Activated naive CD4-positive, alpha-beta T cell treated with anti-CD3 and anti-CD28 coated beads, Interleukin-2, amount 50 U/mL, for 72 hours (primary cell): ENCODE measurements at regions not wholly inside any gene's neighbourhood (a gene's known extent, or its start where the extent isn't known, plus 50 kb on each side); places are given as distances from the start of the nearest gene placed in this dataset.
"Not testable (repeated sequence)": the region's sequence is repeated elsewhere in the genome, so short reads cannot be mapped to it uniquely, and the experiment has no call there.

Source experiments
- ATAC-seq, 2 donors: fragments of 150-1000 bp; cut with Tn5 transposase; 2 replicates each; pipeline ENCODE4 v1.10.0; 2021; ENCODE audit warnings: mild to moderate bottlenecking in 2 of 2, moderate library complexity in 2 of 2
- DNase-seq, 2 donors: peaks; one replicate each; pipeline ENCODE4 v3.0.0; 2021 to 2022; ENCODE audit warnings: low spot score in 2 of 2
- H3K27ac Mint-ChIP-seq, 2 donors: one replicate each; pipeline ENCODE4 v1.8.0; 2022; ENCODE audit warnings: mild to moderate bottlenecking in 2 of 2, mixed read lengths in 2 of 2
- H3K36me3 Mint-ChIP-seq, 2 donors: one replicate each; pipeline ENCODE4 v1.8.0; 2022; ENCODE audit warnings: mixed read lengths in 2 of 2
- H3K9me3 Mint-ChIP-seq, 2 donors: one replicate each; pipeline ENCODE4 v1.8.0; 2022; ENCODE audit warnings: mixed read lengths in 2 of 2

GRCh38 chr16:29114989-29115801, 130.3 kb downstream of the LAT start:
- not testable (repeated sequence) for H3K9me3 Mint-ChIP-seq
- ATAC-seq, result peak; percentile 69
- peaks cover 24 to 41% of the 10 kb centered on the region in 2 donors for H3K36me3 Mint-ChIP-seq
- DNase-seq, result peak; percentile 51 to 68
- peak overlapping the region; percentile 82 to 94 for H3K27ac Mint-ChIP-seq

- peaks cover 24 to 41% of the 10 kb centered on the region in 2 donors for H3K36me3 Mint-ChIP-seq
- DNase-seq, result no peak
- ATAC-seq, result peak in 1 of 2 donors; percentile 21
- H3K9me3 Mint-ChIP-seq, result no peaks in the 10 kb centered on the region
- peak overlapping the region; percentile 82 to 94 for H3K27ac Mint-ChIP-seq
Measured at GRCh38 chr16:29114574-29114973, 129.7 kb downstream of the LAT start.

- not testable (repeated sequence) for H3K27ac Mint-ChIP-seq, H3K9me3 Mint-ChIP-seq, DNase-seq
- peak in 1 of 2 donors; percentile 19 for ATAC-seq
- peaks cover 23 to 41% of the 10 kb centered on the region in 2 donors for H3K36me3 Mint-ChIP-seq
Measured at GRCh38 chr16:29113446-29113845, 128.6 kb downstream of the LAT start.

GRCh38 chr16:29112755-29113347, 128.0 kb downstream of the LAT start:
- DNase-seq (no peak), ATAC-seq (no peak)
- H3K36me3 Mint-ChIP-seq, result peaks cover 19 to 36% of the 10 kb centered on the region in 2 donors
- no peak overlapping the region for H3K27ac Mint-ChIP-seq
- no peaks in the 10 kb centered on the region for H3K9me3 Mint-ChIP-seq

GRCh38 chr16:29111901-29112680, 127.2 kb downstream of the LAT start:
- H3K9me3 Mint-ChIP-seq, DNase-seq, ATAC-seq: not testable (repeated sequence)
- peak overlapping the region in 1 of 2 donors; percentile 13 for H3K27ac Mint-ChIP-seq
- peaks cover 19 to 35% of the 10 kb centered on the region in 2 donors for H3K36me3 Mint-ChIP-seq

- Mint-ChIP-seq H3K36me3 (peaks cover 12 to 28% of the 10 kb centered on the region in 2 donors), H3K27ac (no peak overlapping the region), H3K9me3 (no peaks in the 10 kb centered on the region)
- ATAC-seq (no peak), DNase-seq (no peak)
Measured at GRCh38 chr16:29111421-29111820, 126.6 kb downstream of the LAT start.

- not testable (repeated sequence) for H3K36me3 Mint-ChIP-seq, H3K27ac Mint-ChIP-seq, H3K9me3 Mint-ChIP-seq, DNase-seq, ATAC-seq
Measured at GRCh38 chr16:29108625-29109169, 123.8 kb downstream of the LAT start.

- Mint-ChIP-seq H3K27ac (no peak overlapping the region), H3K9me3 (no peaks in the 10 kb centered on the region), H3K36me3 (no peaks in the 10 kb centered on the region)
- ATAC-seq (no peak), DNase-seq (no peak)
Measured at GRCh38 chr16:29107299-29107698, 122.4 kb downstream of the LAT start.

- not testable (repeated sequence) for H3K9me3 Mint-ChIP-seq
- peak in 1 of 2 donors; percentile 20 for ATAC-seq
Measured at GRCh38 chr16:29106259-29106908, 121.5 kb downstream of the LAT start.

GRCh38 chr16:29104600-29104999, 119.7 kb downstream of the LAT start:
- DNase-seq, H3K9me3 Mint-ChIP-seq, H3K36me3 Mint-ChIP-seq, ATAC-seq, H3K27ac Mint-ChIP-seq: not testable (repeated sequence)

More at GRCh38 chr16:29106259-29106908, 121.5 kb downstream of the LAT start:
- not testable (repeated sequence) for DNase-seq, H3K36me3 Mint-ChIP-seq, H3K27ac Mint-ChIP-seq

- not testable (repeated sequence) for H3K9me3 Mint-ChIP-seq, ATAC-seq, H3K36me3 Mint-ChIP-seq, DNase-seq, H3K27ac Mint-ChIP-seq
Measured at GRCh38 chr16:29097965-29098364, 113.1 kb downstream of the LAT start.

- peak; percentile 60 to 67 for ATAC-seq
- H3K36me3 Mint-ChIP-seq, H3K27ac Mint-ChIP-seq: not testable (repeated sequence)
Measured at GRCh38 chr16:29094729-29095624, 110.1 kb downstream of the LAT start.

GRCh38 chr16:29094325-29094724, 109.5 kb downstream of the LAT start:
- not testable (repeated sequence) for DNase-seq, H3K27ac Mint-ChIP-seq

More at GRCh38 chr16:29094729-29095624, 110.1 kb downstream of the LAT start:
- DNase-seq, H3K9me3 Mint-ChIP-seq: not testable (repeated sequence)

GRCh38 chr16:29089679-29090078, 104.8 kb downstream of the LAT start:
- H3K27ac Mint-ChIP-seq, ATAC-seq, H3K9me3 Mint-ChIP-seq, DNase-seq: not testable (repeated sequence)
- H3K36me3 Mint-ChIP-seq, result peaks cover 7 to 15% of the 10 kb centered on the region in 2 donors

More at GRCh38 chr16:29094325-29094724, 109.5 kb downstream of the LAT start:
- ATAC-seq, result peak; percentile 71 to 89
- not testable (repeated sequence) for H3K9me3 Mint-ChIP-seq, H3K36me3 Mint-ChIP-seq

- H3K9me3 Mint-ChIP-seq, DNase-seq: not testable (repeated sequence)
- peak; percentile 87 to 91 for ATAC-seq
- H3K36me3 Mint-ChIP-seq, result peaks cover 7 to 15% of the 10 kb centered on the region in 2 donors
- H3K27ac Mint-ChIP-seq, result peak overlapping the region in 1 of 2 donors; percentile 92
Measured at GRCh38 chr16:29087673-29088072, 102.8 kb downstream of the LAT start.
